MM.1S (cell line): ENCODE measurements at regions not wholly inside any gene's neighbourhood (a gene's known extent, or its start where the extent isn't known, plus 50 kb on each side); places are given as distances from the start of the nearest gene placed in this dataset.

ENCODE experiments used
- EZH2 ChIP-seq: fragments of 300-600 bp; sonication (generic); optimal IDR thresholded peaks from 2 replicates; pipeline ENCODE3; 2017; ENCODE audit warnings: low read depth, mild to moderate bottlenecking, antibody characterized with exemption, low read length, mixed read lengths
- TF ChIP-seq, protein P1 (sequence below): fragments of 300-600 bp; sonication (generic); IDR thresholded peaks from 2 replicates; pipeline ENCODE4 v1.5.1; 2016; ENCODE audit warnings: antibody characterized with exemption, low read length, mixed read lengths

DNA sequence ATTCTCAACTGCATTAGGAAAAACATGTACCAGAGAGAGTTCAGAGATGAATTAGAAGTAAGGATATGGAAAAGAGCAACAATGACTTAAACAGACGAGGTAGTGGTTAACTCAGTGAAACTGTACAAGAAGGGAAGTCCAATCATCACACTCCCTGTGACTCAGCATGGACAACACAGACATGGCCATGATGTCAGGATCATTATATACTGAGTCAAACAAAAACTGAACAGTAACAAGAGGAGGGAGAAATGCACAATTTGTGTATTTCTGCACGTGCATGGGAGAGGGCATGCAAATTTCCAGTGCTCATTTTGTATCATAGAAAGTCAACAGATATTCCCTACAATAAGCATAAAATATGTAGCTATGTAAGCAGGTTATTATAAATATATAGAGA is 1037.8 kb downstream of the BCL11B start:
- TF ChIP-seq, protein P1, sequence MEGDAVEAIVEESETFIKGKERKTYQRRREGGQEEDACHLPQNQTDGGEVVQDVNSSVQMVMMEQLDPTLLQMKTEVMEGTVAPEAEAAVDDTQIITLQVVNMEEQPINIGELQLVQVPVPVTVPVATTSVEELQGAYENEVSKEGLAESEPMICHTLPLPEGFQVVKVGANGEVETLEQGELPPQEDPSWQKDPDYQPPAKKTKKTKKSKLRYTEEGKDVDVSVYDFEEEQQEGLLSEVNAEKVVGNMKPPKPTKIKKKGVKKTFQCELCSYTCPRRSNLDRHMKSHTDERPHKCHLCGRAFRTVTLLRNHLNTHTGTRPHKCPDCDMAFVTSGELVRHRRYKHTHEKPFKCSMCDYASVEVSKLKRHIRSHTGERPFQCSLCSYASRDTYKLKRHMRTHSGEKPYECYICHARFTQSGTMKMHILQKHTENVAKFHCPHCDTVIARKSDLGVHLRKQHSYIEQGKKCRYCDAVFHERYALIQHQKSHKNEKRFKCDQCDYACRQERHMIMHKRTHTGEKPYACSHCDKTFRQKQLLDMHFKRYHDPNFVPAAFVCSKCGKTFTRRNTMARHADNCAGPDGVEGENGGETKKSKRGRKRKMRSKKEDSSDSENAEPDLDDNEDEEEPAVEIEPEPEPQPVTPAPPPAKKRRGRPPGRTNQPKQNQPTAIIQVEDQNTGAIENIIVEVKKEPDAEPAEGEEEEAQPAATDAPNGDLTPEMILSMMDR, result no peak
- TF ChIP-seq EZH2, result no peak
